ENCODE measurements at regions not wholly inside any gene's neighbourhood (a gene's known extent, or its start where the extent isn't known, plus 50 kb on each side); places are given as distances from the start of the nearest gene placed in this dataset.

DNA sequence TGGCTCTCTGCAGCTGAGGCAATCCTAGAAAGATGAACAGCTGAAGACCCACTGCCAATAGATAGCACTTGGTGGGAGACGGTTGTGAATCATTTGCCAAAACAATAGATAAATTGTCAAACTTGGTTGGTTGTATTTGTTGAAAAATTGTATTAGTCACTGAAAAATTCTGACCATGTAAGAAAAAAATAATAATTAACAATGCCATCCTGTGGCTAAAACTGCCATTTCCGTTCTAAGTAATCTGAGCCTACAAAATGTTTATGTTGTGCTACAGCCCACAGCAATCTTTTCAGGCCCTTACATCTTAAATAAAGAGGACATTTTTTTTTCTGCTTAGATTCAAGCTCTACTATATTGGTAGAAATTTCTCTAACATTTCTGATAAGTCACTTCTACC lies 103.2 kb upstream of the ANO3 start:
- peak in 1 of 2 donors; percentile 52 for DNase-seq (ENCODE audit: low read depth in 2 of 2)

DNA sequence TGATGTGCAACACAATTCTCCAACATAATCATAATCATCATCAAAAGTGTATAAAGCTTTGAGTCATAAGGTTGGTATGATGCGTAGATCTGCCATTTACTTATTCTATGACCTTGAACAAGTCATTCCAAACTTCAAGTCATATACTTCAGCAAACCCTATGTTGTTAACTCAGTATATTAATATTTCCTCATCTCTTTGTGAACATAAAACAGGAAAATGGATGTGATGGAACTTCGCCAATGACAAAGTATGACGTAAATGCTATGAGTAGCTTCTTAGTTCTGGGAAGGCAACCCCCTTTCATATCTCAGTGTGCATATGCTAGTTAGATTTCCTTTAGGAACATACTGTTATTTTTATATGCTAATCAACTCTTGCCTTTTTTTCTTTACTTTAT lies 102.7 kb upstream of the ANO3 start:
- DNase-seq (ENCODE audit: low read depth in 2 of 2): peak in 1 of 2 donors; percentile 90

DNA sequence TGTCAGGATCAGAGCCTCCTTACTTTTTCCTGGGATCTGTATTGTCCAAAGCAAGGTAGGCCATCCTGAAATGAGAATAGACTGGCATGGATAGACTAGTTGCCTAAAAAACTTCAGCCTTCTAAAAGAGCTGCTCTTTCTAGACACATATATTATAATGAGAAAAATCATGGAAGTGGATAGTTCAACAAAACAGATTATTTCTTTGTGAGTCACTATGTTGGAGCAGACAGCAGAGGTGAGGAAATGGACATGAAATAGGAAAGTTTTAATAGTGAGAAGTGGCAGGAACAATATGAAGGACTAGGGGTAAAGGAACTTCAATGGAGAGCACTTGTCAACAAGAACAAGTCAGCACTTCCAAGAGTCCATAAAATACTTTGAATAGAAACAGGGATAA lies 101.9 kb upstream of the ANO3 start:
- DNase-seq (ENCODE audit: low read depth in 2 of 2): peak in 1 of 2 donors; percentile 41

DNA sequence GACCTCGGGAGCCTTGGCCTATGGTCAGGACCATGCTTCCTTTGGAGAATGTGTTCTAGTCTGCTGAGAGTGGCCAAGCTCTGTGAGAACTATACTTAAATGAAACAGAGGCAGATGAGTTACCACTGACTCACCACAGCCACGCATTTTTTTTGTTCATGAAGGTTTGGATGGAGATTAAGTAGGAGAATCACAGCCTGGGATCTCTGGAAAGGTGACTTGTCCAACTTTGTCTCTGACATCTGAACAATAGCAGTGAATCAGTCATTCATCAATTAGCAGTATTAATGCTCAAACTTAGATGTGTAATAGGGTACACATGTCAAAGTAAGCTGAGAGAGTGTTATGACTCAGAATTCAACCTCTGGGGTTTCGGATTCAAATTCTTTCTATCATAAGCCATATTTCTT lies 100.7 kb upstream of the ANO3 start:
- DNase-seq (ENCODE audit: low read depth in 2 of 2): peak in 1 of 2 donors; percentile 38

DNA sequence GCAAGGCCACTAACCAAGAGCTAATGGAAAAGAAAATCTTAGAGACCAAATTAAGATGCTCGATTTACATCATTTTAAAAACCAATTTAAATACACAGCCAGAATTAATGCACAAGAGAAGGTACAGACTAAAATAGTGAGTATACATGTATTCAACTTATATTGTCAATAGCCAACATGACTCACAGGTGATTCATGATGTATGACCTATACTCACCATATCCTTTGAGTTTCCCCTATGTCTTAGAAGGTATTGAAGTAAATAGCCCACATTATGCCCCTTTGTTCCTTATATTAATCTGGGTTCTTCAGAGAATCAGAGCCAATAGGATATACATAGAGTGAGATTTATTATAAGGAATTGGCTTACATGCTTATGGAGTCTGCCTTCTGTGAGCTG lies 97.5 kb upstream of the ANO3 start:
- DNase-seq (ENCODE audit: low read depth in 2 of 2): peak in 1 of 2 donors; percentile 39

DNA sequence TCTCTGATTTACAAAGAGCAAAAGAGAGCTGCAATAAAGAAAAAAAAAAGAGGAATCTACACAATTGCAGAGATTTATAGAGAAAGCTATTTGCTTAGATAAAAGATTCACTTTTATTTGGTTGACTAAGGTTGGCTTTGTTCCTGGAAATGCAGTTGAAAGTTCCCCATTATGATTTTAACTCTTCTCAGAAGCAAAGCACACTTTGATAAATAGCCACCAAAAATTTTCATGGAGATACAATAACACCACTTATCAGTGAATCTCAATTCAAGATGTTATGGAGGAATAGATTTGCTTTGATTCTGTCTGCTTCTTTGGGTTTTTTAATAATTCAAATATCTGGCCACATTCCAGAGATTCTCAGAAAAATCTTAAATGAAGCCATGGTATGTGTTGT lies 88.5 kb upstream of the ANO3 start:
- no peak for DNase-seq (ENCODE audit: low read depth in 2 of 2)

DNA sequence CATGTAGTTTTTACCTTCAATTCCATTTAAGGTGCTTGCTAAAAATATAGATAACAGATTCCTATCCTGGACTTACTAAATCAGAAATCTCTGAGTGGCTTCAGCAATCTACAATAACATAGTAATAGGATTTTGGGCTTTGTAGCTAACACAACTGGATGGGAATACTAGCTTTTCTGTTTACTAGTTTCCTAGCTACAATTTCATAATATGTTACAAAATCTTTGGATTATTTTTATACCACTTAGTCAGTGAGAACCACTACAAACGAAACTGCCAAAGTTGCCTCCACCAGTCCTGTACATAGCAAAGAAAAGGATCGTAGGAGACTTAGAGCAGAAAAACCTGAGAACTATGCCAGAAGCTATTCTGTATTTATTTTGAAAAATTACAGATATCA lies 87.7 kb upstream of the ANO3 start:
- no peak for DNase-seq (ENCODE audit: low read depth in 2 of 2)

DNA sequence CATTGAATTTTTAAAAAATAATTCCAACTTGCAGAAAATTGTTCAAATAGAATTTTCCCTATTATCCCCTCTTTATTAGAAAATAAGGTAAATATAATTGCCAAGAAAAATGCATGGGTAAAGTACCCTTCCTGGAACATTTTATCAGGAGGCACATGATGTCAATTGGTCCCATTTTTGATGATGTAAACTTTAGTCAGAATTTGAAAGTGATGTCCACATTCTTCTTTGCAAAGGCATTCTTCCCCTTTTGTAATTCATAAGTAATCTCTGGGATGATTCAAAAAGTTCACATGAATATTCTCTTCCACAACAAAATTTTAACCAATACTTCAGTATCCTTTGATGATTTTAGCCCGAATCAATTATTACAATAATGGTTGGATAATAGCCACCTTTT lies 86.9 kb upstream of the ANO3 start:
- no peak for DNase-seq (ENCODE audit: low read depth in 2 of 2)

DNA sequence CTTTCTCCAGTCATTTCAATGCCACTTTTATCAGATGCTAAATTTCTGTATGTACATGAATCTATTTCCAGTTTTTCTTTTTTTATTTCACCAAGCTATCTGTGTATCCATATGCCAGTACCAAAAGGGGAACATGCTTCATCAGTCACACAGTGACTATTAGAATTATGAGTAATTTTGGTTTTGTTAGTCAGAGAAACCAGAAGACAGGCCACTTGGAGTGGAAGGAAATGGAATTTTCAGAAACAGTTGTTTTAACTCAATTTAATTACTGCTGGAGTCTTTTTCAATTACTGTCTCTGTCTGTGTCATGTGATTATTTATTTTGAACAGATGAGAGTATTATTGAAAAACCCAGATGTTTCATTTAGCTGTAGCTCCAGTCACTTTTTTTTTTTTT lies 84.6 kb upstream of the ANO3 start:
- no peak for DNase-seq (ENCODE audit: low read depth in 2 of 2)

DNA sequence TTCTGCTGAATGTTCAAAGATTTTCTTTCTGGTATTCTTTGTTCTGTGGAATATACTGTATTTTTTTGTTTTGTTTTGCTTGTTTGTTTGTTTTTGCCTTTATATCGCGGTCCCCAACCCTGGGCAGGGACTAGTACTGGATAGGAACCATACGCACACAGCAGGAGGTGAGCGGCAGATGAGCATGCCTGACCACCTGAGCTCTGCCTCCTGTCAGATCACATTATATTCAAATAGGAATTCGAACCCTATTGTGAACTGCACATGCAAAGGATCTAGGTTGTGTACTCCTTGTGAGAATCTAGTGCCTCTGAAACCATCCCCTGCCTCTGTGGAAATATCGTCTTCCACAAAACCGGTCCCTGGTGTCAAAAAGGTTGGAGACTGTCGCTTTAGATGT lies 83.3 kb upstream of the ANO3 start:
- DNase-seq (ENCODE audit: low read depth in 2 of 2): no peak

DNA sequence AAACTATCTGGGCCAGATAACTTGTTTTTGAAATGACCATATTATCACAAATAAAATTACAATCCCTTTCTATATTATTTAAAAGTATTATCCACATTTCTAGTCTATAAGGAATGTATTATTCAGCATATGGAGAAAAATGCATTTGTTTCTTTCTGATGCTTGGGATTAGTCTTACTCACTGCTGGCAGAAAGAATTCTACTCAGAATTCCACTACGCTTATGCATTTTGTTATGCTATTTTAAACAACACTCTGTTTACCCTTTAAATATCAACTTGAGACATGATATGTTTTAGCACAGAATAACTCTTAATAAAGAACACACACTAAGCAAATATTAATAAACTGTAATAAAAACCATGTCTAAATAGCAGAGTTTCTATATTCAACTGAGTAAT lies 77.6 kb upstream of the ANO3 start:
- no peak for DNase-seq (ENCODE audit: low read depth in 2 of 2)

DNA sequence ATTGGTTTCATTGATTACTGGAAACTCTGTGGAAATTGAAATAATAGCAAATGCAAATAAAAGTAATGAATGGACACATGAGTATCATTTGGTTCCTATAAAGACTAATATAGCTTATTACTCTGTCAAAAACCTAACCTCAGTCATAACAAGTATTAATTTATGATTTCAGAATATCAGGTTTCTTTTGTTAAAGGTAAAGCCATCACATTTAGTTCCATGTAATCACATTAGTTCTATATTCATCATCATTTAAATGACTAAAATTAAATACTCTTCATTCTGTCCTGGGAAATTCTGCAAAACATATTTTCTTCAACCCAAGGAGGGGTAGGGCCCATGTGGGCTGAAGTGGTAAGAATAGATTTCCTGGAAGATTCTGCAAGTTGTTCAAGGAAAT lies 68.2 kb upstream of the ANO3 start:
- DNase-seq (ENCODE audit: low read depth in 2 of 2): no peak

DNA sequence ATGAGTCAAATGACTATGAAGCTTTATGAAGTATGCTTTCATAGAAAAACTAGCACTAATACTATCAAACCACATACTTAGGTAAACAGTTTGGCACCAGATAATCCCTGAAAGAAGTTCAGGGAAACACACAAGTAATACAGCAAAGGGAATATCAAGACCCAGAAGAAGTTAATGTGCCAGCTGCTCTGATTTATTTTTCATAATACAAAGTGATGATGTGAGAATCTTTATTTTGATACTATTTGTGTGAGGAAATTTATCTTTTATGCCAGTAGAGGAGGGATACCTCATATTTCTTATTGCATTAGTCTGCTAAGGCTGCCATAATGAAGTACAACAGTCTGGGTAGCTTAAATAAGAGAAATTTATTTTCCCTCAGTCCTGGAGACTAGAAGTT lies 67.7 kb upstream of the ANO3 start:
- no peak for DNase-seq (ENCODE audit: low read depth in 2 of 2)

DNA sequence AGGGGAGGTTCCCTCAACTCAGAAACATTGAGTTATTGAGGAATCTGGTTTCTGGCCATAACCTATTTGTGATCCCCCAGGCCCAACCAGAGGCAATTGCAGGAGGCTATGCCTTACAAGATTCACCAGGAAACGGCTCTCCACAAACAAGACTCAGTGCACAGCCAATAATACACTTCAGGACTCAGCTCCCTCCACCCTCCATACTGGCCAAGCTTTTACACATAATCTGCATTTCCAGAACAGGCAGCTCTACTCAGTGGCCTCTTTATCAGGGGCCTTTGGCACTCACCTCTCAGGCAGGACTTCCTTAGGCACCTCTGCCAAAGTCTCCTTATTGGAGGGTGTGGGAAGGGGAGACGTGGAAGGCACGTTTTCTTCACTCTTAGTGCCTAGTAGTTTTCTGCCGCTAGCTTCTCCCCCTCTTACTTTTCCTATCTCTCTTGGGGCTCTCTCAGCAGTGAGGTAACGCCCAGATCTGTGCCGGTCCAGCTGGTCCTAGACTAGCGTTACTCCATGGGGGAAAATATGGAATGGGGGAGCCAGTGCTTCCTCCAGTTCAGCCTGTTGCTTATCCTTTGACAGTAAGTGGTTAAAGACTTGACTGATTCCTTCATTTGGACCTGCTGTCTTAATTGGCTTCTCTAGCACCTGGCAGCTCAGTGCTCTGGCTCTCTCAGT lies 62.8 kb upstream of the ANO3 start:
- DNase-seq (ENCODE audit: low read depth in 2 of 2): no peak

DNA sequence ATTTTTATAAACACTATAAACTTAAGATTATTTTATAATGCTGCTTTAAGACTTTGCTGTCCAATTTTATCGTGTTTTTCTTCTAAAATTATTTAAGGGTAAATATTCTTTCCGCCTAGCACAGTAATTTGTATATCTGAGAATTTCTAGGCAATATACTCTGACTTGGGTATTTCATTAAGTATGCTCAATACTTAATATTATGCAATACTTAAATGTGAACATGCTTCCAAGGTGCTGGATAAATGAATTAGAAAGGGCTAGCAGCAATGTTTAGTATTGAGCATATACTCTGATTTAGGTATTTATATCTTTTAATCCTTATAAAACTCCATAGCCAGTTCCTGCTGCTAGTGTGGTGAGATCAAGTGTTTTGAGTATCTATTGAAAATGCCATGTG lies 60.3 kb upstream of the ANO3 start:
- no peak for DNase-seq (ENCODE audit: low read depth in 2 of 2)

DNA sequence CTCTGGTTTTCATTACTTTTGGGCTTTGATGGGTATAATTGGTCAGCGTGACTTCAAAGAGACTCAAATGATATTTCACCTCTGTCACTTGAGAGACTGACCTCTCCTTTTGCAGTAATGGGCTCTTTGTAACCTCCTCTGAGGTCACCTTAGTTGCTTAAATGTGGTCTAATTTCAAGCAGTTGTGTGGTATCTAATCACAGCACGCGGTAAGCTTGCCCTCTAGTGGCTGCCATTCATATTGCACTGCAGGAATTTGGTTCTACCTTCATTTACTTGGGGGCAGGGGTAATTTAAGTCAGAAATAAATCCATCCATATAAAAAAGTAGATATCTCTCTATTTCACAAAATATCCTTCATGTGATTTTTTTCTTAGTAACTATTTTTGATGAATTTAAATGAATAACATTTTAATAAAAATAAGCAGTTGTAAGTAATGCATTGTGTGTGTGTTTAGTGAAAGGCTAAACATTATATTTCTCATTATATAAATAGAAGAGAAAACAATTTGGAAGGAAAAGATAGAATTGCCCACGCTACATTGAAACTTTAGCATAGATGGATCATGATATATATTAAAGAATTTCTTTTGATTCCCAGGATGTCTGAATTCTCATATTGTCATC lies 55.0 kb upstream of the ANO3 start:
- DNase-seq (ENCODE audit: low read depth in 2 of 2): peak; percentile 27 to 63

DNA sequence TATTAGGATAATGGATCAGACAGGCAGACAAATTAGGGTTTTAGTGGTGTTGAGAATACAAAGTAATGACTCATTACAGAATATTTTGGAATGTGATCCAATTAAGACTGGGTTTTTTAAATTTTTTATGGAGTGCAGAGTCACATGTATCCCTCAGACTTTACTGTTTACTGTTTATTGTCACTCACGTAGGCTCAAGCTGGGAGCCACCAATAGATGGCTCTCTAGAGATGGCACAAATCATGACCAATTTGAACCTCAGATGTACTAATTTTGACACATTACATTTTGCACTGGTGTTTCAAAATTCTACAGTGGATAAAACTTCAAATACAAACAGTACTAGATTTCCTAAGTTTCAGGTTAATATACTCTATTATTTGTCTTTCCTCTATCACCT lies 53.6 kb upstream of the ANO3 start:
- no peak for DNase-seq (ENCODE audit: low read depth in 2 of 2)
